ENCODE measurements at regions not wholly inside any gene's neighbourhood (a gene's known extent, or its start where the extent isn't known, plus 50 kb on each side); places are given as distances from the start of the nearest gene placed in this dataset.

DNA sequence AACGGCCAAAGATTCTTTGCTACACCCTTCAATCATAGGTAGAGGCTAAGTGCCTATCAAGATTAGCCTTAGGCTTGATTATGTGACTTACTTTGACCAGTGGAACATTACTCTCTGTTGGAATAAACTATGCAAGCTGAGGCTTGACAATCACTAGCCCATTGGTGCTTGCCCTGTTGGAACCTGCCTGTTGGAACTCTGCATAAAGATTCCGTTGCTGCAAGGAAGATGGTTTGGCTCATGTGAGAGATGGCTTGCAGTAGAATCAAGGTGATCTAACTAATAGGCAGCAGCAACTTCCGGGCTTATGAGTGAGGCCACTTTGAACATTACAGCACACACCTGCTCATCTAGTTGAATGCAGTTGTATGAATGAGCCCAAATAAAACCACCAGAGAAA lies 227.7 kb upstream of the TSHZ2 start:
- TF ChIP-seq CTCF (IDR thresholded peaks at IDR 0.05; ENCODE audit: insufficient read depth, low read depth, low read length): no peak
- DNase-seq (ENCODE audit: low read depth): no peak
- no peak overlapping the region for H3K4me3 ChIP-seq (ENCODE audit: low read depth, low read length)

- no peak for DNase-seq (ENCODE audit: low read depth)
- no peak for TF ChIP-seq CTCF (IDR thresholded peaks at IDR 0.05; ENCODE audit: insufficient read depth, low read depth, low read length)
- H3K4me3 ChIP-seq (ENCODE audit: low read depth, low read length): no peak overlapping the region
Observed at GRCh38 chr20:52738081-52738480, 234.1 kb upstream of the TSHZ2 start.

DNA sequence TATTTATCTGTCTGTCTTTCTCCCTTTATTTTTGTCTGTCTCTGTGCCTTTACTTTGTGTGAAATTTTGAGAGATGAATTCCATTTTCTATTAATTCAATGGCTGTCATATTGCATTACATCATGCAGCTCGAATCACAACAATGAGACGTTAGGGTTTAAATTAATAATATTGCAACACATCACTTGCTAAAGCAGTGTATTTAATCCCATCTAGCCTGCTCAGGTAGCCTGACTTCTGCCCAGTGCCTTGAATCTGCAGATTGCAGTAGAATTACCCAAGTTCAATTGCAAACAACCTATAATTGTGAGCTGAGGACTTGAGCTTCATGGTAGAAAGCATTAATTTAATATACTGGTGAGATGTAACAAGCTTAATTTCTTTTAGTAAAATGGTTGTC lies 235.7 kb upstream of the TSHZ2 start:
- DNase-seq (ENCODE audit: low read depth): no peak
- H3K4me3 ChIP-seq (ENCODE audit: low read depth, low read length): no peak overlapping the region
- no peak for TF ChIP-seq CTCF (IDR thresholded peaks at IDR 0.05; ENCODE audit: insufficient read depth, low read depth, low read length)

- no peak overlapping the region for H3K4me3 ChIP-seq (ENCODE audit: low read depth, low read length)
- TF ChIP-seq CTCF (IDR thresholded peaks at IDR 0.05; ENCODE audit: insufficient read depth, low read depth, low read length): no peak
- DNase-seq (ENCODE audit: low read depth): no peak
Observed at GRCh38 chr20:52731093-52731492, 241.1 kb upstream of the TSHZ2 start.

- DNase-seq (ENCODE audit: low read depth): no peak
- no peak overlapping the region for H3K4me3 ChIP-seq (ENCODE audit: low read depth, low read length)
- no peak for TF ChIP-seq CTCF (IDR thresholded peaks at IDR 0.05; ENCODE audit: insufficient read depth, low read depth, low read length)
Observed at GRCh38 chr20:52727740-52728456, 244.3 kb upstream of the TSHZ2 start.

DNA sequence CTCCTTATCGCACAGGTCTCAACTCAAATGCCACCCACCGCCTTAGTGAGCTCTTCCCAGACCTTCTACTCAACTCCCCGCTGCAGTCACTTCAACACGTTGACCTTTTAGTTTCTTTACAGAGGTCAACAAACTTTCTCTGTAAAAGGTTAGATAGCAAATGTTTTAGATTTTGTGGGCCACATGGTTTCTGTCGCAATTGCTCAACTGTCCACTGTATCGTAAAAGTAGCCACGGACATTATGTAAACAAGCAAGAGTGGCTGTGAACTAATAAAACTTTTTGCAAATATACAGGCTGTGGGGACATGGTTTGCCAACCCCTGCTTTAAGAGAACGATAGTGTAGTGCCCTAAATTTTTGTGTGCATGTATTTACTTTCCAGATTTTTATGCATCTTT lies 247.6 kb upstream of the TSHZ2 start:
- no peak overlapping the region for H3K4me3 ChIP-seq (ENCODE audit: low read depth, low read length)
- no peak for TF ChIP-seq CTCF (IDR thresholded peaks at IDR 0.05; ENCODE audit: insufficient read depth, low read depth, low read length)
- peak; percentile 55 for DNase-seq (ENCODE audit: low read depth)
